GM19035 (cell line): ENCODE measurements at regions not wholly inside any gene's neighbourhood (a gene's known extent, or its start where the extent isn't known, plus 50 kb on each side); places are given as distances from the start of the nearest gene placed in this dataset.

Experiments
- ATAC-seq: cut with Tn5 transposase; IDR thresholded peaks from one replicate; pipeline ENCODE4 v1.9.1; 2021; ENCODE audit not compliant: unreplicated experiment

DNA sequence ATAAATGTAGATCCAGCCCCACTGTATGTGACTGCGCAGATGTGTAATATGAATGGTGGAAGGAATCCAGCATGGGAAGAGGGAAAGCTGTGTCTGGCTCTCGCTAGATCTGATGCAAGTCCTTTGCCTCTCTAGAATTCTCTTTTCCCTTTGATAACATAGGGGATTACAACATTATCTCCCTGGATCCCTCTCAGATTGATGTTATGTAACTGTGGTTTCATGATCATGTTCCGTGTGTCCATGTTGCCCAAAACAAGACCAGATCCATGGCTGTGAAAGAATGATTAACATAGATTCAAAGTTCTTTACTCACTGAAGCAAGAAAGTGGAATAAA is 184.0 kb upstream of the UBL3 start:
- ATAC-seq, result no peak

DNA sequence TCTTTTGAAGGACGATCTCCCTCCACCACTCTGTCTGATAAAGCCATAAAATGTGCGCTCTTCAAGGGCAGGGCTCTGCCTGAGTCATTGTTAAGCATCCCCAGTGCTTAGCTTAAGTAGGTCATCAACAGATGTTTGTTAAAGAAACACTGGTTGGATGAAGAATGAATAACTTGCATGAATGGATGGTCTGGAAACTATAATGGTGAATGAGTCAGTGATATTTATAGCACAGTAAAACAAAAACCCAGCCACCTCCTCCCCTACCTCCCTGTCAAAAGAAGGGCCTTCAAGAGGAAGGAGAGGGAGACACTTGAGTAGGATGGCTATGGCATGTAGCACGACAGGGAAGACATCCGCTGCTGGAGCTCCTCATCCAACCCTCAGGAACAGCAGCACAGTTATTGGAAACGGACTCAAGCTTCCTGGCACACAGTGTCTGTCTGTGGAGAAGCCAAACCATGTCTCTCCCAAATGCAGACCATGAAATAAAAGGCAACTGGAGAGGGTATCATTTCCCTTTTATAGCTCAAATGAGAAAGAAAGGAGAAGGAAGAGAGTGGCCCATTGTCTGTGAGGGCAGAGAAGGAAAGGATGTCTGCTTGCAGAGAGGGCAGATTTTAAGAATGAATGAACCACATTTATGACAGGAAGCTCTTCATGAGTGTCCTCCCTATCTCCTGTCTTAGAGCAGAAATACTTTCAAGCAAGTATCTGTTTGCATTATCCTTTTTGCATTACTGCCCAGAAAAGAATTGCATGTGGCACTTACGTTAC is 183.5 kb upstream of the UBL3 start:
- no peak for ATAC-seq

DNA sequence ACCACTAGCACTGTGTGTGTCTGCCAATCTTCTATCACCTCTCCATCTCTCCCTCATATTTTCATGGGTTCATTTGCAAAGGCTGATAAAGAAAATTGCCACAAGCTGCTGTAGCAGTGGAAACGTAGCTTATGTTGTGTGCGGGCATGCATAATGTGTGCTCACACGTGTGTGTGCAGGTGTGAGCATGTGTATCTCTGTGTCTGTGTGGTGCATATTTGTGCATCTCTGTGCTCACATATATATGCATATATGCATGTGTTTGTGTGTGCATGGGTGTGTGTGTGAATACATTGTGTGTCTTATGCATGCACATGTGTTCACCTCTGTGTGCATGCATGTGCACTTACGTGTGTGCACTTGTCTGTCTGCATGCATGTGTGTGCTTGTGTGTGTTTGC is 181.8 kb upstream of the UBL3 start:
- ATAC-seq, result no peak

DNA sequence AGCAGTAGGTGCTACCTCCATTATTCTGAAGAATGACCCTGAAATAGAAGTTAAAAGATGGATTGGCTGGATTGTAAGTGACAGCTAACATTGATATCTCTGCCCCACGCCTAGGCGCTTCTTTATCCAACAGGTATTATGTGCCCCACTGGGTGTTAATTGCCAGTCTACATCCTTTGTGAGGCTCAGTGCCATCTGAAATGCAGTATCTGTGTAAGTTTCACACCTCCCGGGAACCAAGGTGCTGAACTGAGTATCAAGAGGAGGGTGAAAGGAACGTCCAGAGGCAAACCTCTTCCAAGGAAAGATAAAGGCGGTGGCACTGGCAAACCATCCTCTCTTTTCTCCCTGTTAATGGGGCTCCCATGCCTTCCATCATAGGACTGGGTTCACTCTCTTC is 181.1 kb upstream of the UBL3 start:
- no peak for ATAC-seq

DNA sequence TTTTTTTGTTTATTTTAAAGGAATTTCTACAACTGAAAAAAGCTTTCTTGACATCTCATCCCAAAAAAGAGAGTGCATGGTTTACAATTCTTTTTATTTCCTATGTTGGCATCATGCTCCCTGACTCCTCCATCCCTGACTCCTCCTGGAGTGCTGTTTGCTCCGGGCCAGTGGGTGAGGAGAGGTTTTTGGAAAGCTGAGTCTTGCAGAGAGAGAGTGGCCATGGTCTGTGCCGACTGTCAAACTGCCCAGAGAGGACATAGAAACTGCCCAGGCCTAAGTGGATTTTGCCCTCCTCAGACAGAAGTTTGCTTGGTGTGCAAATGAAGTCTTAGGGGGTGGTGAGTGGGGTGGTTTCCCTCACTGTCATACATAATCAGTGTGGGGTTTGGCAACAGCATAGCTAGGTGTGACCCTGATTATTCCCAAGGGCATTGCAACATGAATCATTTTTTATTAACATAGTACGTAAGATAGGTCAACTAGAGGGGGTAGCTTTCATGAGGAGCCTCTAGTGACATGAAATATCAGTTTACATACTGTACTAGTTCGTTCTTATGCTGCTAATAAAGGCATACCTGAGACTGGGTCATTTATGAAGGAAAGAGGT is 179.8 kb upstream of the UBL3 start:
- no peak for ATAC-seq

DNA sequence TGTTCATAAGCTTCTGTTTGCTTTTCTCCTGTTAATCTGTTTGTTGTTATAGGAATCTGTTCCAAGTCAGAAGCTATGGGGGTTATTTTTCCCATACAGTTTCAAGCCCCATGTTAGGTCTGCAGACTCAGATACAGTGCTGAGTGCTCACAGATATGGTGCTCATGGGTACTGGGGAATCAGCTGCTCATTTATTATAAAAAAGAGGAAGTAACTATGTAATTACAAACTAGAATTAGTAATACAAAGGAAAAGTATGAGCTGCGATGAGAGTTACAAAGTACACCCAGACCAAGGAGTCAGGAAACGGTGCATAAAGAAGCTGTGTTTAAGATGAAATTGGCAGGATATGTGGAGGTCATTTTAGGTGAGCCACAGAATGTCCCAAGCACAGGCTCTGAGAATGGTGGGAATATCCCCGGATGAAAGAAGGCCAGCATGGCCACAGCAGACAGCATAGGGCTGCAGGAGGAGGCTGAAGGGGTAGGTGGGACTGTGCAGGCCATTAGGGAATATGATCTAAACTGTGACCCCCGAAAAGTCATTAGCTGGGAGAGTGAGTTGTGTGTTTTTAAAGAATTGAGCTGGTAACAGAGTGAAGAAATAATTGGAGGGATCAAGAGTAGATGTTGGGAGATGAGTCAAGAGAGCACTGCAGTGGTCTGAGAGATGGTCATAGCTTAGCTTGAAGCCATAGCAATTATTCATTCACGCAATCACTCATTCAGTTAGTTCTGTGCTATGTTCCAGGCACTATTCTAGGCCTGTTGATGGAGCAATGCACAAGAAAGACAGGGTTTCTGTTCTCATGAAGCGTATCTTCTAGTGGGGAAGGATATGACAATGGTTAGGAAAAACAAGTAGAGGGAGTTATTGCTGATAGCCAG is 177.4 kb upstream of the UBL3 start:
- ATAC-seq, result no peak

DNA sequence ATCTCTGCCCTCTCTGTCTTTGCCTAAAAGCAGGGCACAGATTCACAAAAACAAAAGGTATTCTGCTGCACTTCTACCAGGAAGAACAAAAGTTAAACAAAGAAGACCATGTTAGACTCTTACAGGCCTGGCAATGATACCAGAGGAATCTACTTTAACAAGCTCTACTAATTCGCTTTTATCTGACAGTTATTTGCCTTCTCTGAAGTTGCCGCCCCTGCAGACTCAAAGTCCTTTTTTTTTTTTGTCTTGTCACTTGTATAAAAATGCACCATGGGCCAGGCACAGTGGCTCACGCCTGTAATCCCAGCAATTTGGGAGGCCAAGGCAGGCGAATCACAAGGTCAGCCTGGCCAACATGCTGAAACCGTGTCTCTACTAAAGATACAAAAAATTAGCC is 176.5 kb upstream of the UBL3 start:
- ATAC-seq, result no peak

DNA sequence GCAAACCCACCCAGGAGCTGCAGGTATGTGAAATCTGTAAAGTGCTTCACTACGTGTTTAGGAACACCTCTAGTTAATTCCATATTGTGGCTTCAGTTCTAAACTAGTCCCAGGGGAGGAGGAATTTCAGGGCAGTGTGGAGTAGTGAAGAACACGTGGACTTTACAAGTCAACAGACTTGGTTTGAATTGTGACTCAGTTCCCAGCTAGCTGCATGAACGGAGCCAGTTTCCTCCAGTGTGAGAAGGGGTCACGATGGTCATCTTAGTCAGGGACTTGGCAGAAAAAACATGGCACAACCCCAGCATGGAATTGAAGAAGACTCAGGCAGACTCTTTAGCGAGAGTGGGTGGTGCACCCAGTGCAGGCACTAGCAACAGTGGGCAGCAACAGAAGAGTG is 175.7 kb upstream of the UBL3 start:
- no peak for ATAC-seq

DNA sequence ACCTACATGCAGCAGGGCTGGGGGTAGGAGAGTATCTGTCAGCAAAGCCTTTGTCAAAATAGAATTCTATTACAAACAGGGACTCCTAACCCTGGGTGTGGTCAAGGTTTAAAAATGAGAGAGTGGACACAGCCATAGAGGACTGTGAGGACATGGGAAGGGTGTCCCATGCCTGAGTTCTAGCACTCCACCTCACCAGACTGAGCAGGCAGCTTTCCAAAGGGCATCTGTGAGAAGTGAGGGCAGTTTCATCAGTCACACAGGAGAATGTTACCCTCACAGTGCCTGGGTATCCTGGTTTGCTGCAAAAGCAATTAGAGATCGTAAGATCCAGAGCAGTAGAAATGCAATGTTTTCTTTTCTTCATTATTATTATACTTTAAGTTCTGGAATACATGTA is 174.9 kb upstream of the UBL3 start:
- ATAC-seq, result no peak

DNA sequence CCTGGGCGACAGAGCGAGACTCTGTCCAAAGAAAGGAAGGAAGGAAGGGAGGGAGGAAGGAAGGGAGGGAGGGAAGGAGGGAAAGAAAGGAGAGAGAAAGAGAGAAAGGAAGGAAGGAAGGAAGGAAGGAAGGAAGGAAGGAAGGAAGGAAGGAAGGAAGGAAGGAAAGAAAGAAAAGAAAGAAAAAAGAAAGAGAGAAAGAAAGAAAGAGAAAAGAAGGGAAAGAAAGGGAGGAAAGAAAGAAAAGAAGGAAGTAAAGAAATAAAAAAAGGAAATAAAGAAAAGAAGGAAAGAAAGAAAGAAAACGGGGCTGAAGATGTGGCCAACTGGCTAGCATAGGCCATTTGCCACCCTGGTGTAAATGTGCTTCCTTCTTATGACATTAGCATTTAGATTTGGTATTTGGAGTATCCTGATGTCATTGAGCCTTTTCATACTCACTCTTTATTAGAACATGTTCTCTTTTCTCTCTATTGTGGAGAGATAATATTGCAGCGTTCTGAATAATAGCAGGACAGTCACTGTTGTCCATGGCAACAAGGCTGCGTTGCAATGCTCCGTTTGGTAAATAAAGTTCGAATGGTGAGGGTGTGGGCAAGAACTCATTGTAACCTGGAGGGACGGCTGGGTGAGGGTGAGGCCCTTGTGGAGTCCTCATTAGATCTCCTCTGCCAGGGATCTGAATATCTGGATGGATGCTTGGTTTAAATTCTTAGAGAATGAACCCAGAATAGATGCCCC is 173.9 kb upstream of the UBL3 start:
- no peak for ATAC-seq

DNA sequence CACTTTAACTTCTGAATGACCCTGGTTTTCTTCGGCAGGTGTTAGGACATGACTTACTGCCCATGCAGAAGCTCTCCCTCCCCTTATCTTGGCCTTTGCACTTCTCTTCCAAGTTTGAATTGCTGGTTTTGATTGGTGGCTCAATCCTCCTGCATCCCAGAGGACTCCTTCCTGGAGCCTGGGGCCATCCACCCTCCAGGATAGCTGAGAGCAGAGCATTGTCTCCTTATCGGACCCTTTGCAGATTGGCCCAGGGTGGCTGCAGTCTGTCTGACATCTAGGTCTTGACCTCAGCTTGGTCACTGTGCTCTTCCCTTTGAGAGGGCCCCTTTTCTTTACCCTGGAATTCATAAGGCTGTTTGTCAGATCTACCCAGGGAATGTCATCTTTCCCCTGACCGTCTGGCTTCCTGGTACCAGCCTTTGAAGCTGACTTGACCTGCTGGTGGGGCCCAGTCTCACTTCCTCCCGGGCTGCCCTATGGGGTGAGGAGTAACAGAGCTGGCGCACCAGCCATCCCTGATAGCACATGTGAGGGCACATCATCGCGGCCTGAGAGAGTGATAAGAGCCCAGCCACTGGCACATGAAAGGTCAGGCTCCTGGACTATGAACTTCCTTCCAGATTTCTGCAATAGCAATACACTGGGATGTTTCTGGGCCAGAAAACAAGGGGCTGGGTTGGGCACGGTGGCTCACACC is 172.9 kb upstream of the UBL3 start:
- no peak for ATAC-seq

DNA sequence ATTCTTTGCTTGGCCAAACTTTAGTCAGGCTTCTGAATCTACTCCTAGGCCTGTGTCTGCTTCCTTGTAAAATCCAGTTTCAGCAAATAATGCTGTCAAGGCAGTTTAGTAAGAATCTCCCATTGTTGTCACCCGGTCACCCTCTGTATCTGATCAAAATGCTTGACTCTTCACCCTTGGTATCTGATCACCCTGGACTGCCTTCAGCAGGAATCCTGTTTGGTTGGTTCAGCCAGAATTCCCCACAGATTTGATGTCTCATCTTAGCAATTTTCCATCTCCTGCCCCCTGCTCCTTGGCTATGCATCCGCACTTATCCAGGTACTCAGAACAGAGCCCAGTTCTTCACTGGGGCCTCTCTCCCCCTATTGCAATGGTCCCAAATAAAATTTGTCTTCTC is 172.4 kb upstream of the UBL3 start:
- ATAC-seq, result no peak

DNA sequence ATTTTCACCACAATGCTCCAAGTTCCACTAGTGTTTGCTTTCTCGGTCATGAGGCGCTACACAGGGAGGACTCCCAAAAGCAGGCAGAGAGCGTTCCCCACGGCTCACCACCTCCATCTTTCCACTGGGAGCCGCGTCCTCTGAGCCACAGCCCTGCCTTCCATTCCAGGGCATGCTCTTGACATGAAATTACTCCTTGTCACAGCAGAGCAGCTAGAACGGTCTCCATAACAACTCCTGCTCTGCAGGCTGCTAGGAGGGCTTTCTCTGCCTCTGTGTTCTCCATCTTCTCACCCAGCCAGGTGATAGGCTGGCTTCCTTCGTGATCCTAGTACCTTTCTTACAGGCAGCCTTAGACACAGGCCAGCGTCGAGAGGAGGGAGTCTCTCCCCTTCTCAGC is 171.8 kb upstream of the UBL3 start:
- ATAC-seq, result no peak

DNA sequence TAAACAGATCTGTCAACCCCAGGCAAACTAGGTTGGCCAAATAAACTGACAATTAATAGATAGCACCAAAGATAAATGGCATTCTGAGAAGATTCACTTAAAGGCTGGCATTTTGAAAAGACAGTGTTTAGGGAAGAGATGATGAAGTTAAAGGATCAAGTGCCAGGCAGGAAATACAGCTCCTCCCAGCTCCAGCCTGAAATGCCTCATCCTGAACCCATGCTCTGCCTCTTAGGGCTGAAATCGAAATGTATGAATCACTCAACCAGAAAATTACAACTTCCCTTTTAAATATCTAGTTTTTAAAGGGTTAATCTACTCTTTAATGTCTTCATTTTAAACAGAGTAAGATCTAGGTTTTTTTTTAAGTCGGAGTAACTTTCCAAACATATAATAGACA is 171.2 kb upstream of the UBL3 start:
- no peak for ATAC-seq

DNA sequence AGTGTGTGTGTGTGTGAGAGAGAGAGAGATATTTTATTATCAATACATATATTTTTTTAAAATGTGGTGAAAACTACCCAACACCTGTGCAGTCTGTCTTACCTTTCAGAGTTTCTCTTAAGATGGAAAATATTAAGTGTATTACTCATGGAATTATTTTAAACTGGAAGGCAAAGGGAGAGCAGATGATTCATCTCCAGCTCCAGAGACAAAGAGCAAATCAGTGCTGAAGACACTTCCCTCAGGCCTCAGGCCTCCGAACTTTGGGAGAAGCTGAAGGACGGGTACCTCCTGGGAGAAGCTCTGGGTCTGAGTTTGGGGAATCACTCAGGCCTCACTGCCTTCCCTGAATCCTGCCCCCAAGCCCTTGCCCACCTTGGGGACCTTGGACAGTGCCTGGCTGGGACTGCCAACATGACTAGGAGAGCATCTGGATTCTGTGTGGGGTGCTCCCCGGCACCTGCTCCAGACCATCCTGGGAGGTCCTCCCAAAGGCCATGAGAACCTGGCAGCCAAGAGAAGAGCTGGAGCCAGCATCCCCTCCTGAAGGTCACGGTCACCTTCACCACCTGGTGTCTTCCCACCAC is 170.4 kb upstream of the UBL3 start:
- ATAC-seq, result no peak

DNA sequence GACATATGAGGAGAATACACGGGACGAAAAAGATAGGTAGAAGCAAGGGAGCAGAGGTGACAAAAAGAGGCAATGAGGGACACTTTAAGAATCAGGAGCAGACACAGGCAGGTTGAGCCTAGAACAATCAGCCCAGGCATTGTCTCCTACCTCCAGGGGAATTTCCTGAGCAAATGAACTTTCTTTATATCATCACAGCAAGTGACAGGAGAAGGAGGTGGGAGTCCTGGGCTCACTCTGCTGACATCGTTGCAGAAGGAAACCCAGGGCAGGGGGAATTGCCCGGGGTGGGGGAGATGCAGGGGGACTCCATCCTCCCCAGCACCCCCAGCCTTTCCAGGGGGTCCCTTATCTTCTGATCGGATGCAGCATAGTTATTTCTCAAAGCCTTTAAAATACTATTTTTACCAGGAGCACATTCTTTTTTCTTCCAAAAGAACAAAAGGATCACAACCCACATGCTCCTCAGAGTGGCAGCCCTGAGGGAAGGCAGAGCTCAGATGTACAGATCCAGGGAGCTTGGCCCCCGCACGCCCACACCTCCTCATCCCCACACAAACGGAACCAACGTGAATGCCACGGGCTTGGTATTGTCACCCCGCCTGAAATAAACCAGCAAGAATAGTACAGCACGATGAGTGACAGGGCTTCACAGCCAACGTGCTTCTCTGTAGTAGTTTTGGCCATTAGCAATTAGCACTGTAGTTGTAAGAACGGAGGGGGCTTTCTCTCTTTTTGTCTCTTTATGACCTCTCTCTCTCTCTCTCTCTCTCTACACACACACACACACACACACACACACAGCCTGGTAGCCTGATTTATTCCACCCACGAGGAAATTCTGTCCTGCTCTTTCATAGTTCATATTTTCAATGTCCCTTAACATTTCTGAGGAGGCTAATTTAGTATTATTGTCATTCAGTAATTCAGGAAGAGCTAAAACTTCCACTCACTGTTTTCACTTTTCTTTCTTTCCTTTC is 169.5 kb upstream of the UBL3 start:
- ATAC-seq, result no peak

DNA sequence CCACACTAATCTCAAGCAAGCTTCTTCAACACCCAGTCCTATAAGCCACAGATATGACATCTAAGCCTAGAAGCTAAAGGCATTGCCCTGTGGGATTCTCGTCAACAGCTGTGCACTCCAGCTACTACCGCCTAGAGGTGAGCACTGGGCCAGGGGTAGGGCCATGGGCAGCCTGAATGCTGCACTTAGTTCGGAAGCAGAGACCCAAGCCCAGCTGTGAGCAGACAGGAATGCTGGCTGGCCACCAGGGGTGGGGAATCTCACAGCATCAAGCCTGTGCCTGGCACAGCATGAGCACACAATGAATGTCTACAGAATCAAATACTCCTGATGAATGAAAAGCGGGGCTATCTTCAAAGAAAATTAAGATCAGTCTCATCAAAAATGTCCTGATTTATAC is 167.5 kb upstream of the UBL3 start:
- ATAC-seq, result no peak

DNA sequence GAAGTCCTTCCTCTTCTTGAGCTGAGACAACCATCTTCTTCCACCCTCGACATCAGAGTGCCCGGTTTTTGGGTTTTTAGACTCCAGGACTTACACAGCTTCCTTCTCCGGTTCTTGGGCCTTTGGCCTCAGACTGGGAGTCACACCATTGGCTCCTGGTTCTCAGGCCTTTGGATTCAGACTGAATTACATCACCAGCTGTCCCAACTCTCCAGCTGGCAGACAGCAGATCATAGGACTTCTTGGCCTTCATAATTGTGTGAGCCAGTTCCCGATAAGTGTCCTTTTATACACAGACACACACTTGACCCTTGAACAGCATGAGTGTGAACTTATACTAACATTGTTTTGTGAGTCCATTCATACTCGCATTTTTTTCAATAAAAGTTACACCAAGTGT is 166.0 kb upstream of the UBL3 start:
- no peak for ATAC-seq

DNA sequence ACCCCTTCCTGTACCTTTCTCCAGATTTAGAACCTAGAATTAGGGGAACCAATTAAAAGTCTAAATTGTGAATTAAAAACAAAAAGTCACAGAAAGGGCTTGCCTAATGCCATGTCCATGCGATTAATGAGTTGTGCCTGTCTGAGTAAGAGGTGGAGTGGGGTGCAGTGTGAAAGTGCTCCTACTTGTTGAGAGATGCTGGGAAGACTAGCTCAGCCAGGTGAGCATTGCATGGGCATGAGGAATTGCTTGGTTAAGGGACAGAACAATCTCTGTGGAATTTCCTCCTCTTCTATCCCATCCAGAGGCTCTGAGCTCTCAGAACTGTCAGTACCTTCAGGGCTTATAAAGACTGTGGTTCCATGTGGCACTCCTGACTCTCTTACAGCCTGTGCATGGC is 159.0 kb upstream of the UBL3 start:
- ATAC-seq, result no peak
